Stimulated activated CD4-positive, alpha-beta T cell treated with anti-CD3 and anti-CD28 coated beads, TNF-alpha, amount 100 ng/mL, for 4 hours (primary cell): ENCODE measurements at regions not wholly inside any gene's neighbourhood (a gene's known extent, or its start where the extent isn't known, plus 50 kb on each side); places are given as distances from the start of the nearest gene placed in this dataset.

ENCODE experiments used
- DNase-seq, 3 experiments: peaks; one replicate each; pipeline ENCODE4 v3.0.0-alpha.2; 2020; ENCODE audit warnings: low read depth in 3 of 3

GRCh38 chr14:53896726-53897125, 59.9 kb downstream of the BMP4 start:
- no peak for DNase-seq

- DNase-seq, result no peak
Measured at GRCh38 chr14:53894456-53894855, 62.2 kb downstream of the BMP4 start.

- no peak for DNase-seq
Measured at GRCh38 chr14:53893374-53893773, 63.3 kb downstream of the BMP4 start.

GRCh38 chr14:53890611-53891101, 66.0 kb downstream of the BMP4 start:
- DNase-seq, result no peak

GRCh38 chr14:53888535-53889386, 67.9 kb downstream of the BMP4 start:
- no peak for DNase-seq

- no peak for DNase-seq
Measured at GRCh38 chr14:53885136-53885640, 71.4 kb downstream of the BMP4 start.

GRCh38 chr14:53884601-53885000, 72.0 kb downstream of the BMP4 start:
- DNase-seq, result no peak

- DNase-seq, result no peak
Measured at GRCh38 chr14:53883739-53884138, 72.9 kb downstream of the BMP4 start.

GRCh38 chr14:53882684-53883083, 73.9 kb downstream of the BMP4 start:
- no peak for DNase-seq

GRCh38 chr14:53881921-53882320, 74.7 kb downstream of the BMP4 start:
- DNase-seq, result no peak

GRCh38 chr14:53881161-53881871, 75.3 kb downstream of the BMP4 start:
- DNase-seq, result no peak

GRCh38 chr14:53880761-53881160, 75.9 kb downstream of the BMP4 start:
- DNase-seq, result no peak

GRCh38 chr14:53879747-53880146, 76.9 kb downstream of the BMP4 start:
- no peak for DNase-seq

GRCh38 chr14:53879022-53879686, 77.5 kb downstream of the BMP4 start:
- no peak for DNase-seq

- DNase-seq, result no peak
Measured at GRCh38 chr14:53875324-53875897, 81.2 kb downstream of the BMP4 start.

- no peak for DNase-seq
Measured at GRCh38 chr14:53874704-53875103, 81.9 kb downstream of the BMP4 start.

- DNase-seq, result no peak
Measured at GRCh38 chr14:53872681-53873089, 83.9 kb downstream of the BMP4 start.

GRCh38 chr14:53871951-53872350, 84.7 kb downstream of the BMP4 start:
- DNase-seq, result no peak

- no peak for DNase-seq
Measured at GRCh38 chr14:53871011-53871410, 85.6 kb downstream of the BMP4 start.

- no peak for DNase-seq
Measured at GRCh38 chr14:53865711-53866110, 90.9 kb downstream of the BMP4 start.

- DNase-seq, result no peak
Measured at GRCh38 chr14:53861781-53862180, 94.8 kb downstream of the BMP4 start.

GRCh38 chr14:53858345-53858684, 98.3 kb downstream of the BMP4 start:
- no peak for DNase-seq
